NCI-H1436 treated with DMSO at 0.1 percent for 48 hours (cell line): ENCODE measurements at regions not wholly inside any gene's neighbourhood (a gene's known extent, or its start where the extent isn't known, plus 50 kb on each side); places are given as distances from the start of the nearest gene placed in this dataset.
A peak's percentile ranks its signal among the peaks of the same experiment; 100 is the strongest.

Experiments
- DNase-seq: peaks from one replicate; lab custom pipeline; 2025; lab: John Stamatoyannopoulos, UW

GRCh38 chr7:119415682-119416081 is 857.3 kb upstream of the KCND2 start:
- no peak for DNase-seq

- no peak for DNase-seq
Measured at GRCh38 chr7:119421657-119422056, 851.3 kb upstream of the KCND2 start.

- no peak for DNase-seq
Measured at GRCh38 chr7:119436882-119437281, 836.1 kb upstream of the KCND2 start.

GRCh38 chr7:119438315-119438714 is 834.7 kb upstream of the KCND2 start:
- DNase-seq: no peak

GRCh38 chr7:119439192-119439591 is 833.8 kb upstream of the KCND2 start:
- no peak for DNase-seq

DNA sequence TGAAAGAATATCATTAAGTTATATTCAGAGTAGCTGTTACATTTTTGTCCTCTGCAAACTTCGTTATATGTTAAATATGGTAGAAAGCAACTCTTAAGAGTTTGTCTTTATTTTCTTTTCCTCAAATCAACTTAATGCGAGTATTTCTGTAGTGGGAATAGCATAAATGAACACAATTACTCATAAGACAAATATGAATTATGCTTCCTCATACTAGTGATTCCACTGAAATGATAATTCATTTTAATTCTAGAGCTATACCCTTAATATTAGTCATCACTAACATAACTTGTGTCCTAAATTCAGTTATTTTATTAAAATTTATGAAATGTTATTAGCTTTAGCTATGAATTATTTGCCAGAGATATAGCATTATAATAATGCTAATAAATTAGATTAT is 820.6 kb upstream of the KCND2 start:
- DNase-seq: no peak

GRCh38 chr7:119465798-119466305 is 807.1 kb upstream of the KCND2 start:
- DNase-seq: no peak

GRCh38 chr7:119472408-119473038 is 800.5 kb upstream of the KCND2 start:
- peak; percentile 57 for DNase-seq

DNA sequence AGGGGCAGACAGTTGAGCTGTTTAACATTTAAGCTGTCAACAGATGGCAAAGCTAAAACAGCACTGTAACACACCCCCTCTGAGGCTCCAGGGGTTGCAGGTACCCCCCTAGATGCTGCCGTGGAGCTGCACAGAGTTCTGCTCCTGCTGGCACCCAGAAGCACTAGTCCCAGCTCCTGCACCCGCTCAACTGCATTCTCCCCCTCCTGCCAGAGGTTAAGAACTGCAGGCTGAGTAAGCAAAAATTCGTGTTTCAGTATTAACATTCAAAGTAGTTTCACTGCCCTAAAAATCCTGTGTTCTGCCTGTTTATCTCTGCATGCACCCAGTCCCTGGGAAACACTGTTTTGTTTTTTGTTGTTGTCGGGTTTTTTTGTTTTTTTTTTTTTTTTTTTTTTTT is 790.8 kb upstream of the KCND2 start:
- no peak for DNase-seq

DNA sequence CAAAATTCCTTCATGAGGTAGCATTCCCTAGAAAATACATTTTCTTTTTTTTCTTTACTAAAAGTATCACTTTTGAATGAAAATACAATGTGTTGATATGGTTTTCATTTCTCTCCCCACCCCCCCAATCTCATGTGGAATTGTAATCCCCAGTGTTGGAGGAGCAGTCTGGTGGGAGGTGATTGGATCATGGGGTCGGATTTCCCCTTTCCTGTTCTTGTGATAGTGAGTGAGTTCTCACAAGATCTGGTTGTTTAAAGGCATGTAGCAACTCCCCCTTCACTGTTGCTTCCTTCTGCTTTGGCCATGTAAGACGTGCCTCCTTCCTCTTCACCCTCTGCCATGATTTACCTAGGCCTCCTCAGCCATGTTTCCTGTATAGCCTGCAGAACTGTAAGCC is 790.3 kb upstream of the KCND2 start:
- no peak for DNase-seq

- no peak for DNase-seq
Measured at GRCh38 chr7:119483364-119483763, 789.6 kb upstream of the KCND2 start.

- no peak for DNase-seq
Measured at GRCh38 chr7:119514326-119514725, 758.6 kb upstream of the KCND2 start.

DNA sequence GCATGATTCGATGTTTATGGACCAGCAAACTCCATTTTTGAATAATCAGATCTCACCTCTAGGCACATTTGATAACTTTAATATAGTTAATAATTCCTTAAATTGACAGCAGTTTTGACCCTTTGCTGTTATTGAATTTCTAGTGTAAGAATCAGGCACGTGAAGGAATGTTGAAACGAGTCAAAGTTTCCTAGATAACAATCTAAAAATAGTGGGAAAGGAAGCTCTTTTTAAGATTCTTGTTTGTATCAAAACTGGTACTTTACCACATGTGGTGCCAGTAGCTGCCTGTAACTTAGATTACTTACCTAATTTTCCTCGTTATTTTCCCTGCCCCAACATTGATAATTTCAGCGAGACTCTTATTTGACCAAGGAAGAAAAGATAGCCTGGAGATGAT is 757.8 kb upstream of the KCND2 start:
- no peak for DNase-seq

- DNase-seq: no peak
Measured at GRCh38 chr7:119515962-119516361, 757.0 kb upstream of the KCND2 start.

GRCh38 chr7:119522263-119522662 is 750.7 kb upstream of the KCND2 start:
- no peak for DNase-seq

GRCh38 chr7:119522698-119523097 is 750.3 kb upstream of the KCND2 start:
- no peak for DNase-seq

GRCh38 chr7:119545118-119545517 is 727.9 kb upstream of the KCND2 start:
- no peak for DNase-seq

DNA sequence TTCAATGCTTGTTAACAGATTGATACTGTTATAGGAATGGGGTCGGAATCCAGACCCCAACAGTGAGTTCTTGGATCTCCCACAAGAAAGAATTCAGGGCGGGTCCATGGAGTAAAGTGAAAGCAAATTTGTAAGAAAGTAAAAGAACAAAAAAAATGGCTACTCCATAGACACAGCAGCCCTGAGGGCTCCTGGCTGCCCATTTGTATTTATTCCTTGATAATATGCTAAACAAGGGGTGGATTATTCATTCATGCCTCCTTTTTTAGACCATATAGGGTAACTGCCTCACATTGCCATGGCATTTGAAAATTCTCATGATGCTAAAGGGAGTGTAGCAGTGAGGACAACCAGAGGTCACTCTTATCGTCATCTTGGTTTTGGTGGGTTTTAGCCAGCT is 717.2 kb upstream of the KCND2 start:
- no peak for DNase-seq

DNA sequence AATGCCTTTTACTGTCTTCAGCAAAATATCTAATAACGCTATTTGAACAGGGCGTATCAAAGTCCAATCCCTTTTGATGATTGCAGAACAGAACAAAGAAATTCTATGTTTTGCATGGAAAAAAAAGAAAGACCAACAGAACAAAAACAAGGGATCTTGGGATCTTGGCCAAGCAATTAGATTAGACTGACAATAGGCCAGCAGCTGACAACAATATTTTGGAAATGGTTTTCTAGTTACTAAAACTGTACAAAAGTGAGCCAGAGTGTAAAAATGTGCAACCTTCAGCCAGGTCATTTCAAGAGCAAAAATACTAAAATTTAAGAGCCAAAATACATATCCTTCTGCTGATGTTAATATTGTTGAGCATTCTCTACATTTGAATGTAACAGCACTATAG is 716.5 kb upstream of the KCND2 start:
- DNase-seq: no peak

DNA sequence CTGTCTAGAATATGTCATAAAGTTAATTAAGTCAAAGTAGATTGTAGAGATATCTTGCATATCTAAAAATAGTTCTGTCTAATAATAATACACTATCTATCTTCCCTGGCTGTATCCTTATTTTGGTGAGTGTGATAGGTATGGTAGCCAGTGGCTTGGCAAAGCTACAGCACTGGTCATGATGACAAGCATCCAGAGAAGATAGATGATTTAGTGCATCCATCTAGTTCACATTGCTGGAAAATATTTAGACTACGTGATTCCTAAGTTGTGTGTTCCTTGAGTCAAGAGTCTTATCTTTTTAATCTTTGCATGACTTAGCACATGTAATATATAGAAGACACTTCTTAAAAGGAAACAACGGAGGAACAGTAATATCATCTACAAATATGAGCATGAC is 711.2 kb upstream of the KCND2 start:
- DNase-seq: no peak

GRCh38 chr7:119562839-119563238 is 710.1 kb upstream of the KCND2 start:
- DNase-seq: no peak

GRCh38 chr7:119571666-119572065 is 701.3 kb upstream of the KCND2 start:
- DNase-seq: no peak

DNA sequence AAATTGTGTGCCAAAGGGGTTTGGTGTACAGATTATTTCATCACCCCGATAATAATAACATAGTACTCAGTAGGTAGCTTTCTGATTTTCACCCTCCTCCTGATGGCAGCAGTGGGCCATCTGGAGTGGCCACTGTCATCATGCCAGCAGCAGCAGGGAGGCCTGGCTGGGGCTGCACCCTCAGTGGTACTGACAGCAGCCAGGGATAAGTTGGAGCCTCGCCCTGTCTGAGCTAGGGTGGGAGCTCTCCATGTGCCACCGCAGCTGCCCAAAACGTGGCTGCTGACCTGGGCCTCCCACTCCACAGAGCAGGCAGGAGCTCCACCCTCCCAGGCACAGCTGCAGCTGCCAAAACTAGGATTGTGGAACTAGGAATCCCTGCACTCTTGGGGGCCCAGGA is 700.8 kb upstream of the KCND2 start:
- no peak for DNase-seq

- no peak for DNase-seq
Measured at GRCh38 chr7:119572541-119572940, 700.4 kb upstream of the KCND2 start.

DNA sequence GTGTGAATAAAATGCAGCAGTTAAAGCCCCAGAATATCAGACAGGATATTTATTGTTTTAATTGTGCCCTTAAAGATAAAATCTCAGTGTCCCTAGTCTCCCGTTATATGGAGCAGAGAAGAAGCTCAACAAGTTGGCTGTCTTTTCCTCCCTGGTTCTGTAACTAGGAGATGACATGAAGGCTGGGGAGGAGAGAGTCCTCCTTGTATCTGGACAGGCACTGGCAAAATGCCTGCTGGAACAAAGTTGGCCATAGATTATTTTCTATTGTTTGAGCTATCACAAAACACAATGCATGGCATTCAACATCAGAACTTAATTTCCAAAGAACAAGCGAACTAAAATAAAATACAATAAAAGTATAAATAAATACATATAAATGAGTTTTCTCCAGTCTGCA is 694.9 kb upstream of the KCND2 start:
- no peak for DNase-seq
